HG03097 (cell line): ENCODE measurements at regions not wholly inside any gene's neighbourhood (a gene's known extent, or its start where the extent isn't known, plus 50 kb on each side); places are given as distances from the start of the nearest gene placed in this dataset.

ENCODE experiments used
- ATAC-seq: cut with Tn5 transposase; IDR thresholded peaks from one replicate; pipeline ENCODE4 v1.9.1; 2021; ENCODE audit not compliant: unreplicated experiment, low FRiP score

DNA sequence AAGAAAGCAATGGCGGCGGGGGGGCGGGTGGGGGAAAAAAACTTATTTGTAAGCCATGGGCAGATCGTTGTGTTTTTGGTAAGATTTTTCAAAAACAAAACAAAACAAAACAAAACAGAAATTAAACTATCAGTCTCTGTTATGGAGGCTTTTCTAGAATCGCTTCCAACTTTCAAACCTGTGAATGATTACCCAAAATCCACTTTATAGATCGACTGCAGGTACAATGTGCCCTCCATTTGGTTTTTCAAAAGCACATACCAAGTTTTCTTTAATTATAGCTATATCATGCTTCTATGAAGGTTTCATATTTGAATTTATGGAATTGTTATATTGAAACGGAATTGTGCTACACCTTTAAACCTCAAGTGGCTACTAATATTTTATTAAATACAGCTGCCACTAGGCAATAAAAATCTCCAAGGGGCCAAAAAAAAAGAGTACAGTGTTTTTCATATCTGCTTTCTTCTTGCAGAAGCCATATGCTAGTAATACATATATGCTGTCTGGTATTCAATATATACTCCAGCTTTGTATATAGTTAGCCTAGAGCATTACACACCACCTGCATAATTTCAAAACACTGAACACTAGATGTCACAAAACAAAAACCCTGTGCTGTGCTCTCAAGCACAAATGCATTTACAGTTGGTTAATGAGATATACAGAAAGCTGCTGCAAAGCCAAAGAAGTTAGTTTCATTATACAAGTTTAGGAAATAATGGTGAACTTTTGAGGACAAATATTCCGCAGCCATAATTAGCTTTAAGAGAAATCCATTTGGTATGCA, 683.8 kb upstream of the NR2F2 start:
- no peak for ATAC-seq

DNA sequence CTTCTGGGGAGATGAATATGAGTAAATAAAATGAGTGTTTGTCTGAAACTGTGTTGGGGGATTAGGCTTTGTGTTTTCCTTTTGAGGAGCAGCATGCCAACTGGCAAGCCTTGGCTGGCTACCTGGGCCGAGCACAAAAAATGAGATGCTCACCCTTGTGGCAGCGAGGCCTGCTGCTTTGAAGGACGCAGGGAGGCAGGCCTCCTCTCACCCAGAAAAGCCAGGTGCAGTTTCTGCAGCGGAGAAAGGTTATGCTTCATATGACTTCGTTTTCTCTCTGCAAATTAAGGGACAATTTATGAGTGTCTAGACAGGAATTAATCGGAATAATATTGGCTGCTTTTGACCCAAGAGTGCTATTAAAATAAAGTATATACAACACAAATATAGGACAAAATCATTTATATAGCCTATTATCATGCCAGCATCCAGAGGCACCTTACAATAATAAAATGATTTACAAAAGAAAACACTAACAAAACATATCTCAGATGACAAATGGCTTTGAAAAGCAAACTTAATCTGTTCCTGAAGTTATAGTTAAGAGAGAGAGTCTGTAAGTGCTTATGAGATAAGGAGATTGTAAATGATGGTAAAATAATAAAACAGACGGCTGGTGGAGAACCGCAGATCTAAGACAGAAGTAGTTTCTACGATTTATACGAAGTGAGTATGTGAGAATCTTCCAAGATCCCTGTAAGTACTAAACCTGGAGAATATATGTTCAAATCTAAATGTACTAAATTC, 682.8 kb upstream of the NR2F2 start:
- no peak for ATAC-seq

DNA sequence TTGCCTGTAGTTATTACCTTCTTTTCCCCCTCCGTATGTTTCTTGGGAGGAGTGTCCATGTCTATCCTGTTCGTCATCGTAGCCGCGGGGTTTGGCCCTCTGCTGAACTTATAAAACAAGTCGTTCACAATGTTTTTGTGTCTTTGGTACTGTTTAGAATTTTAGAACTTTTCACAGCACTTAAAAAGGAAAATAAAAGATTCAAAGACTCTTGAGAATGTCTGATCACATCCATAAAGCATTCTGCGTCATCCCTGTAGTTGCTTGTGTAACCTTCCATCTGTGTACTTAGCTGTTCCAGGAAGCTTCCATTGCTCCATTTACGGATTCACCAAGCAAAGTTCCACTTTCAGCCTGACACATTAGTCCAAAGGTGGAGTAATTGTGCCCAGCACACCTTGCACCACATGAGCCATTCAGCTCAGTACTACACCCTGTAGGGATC, 677.1 kb upstream of the NR2F2 start:
- no peak for ATAC-seq

DNA sequence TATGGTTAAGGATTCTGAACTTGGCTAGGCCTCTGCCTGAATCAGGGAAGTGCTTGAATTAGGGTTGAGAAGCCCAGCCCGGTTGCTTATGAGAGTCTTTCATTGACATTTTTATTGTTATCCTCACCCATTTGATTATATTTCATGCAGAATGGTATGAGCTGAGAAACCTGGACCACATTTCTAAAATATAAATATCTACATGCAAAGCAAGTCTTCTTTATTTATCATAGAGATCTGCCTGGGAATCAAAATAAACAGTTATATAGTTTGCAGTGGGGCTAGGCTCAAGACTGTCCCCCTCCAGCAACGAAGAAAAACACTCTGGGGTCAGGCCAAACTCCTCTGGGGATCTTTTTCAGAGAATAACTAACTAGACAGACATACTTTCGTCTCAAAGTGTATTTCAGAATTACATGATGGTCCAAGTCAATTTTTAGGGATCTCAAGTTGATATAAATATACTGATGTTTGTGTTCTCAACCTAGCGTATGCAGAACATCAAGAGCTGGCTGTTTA, 675.4 kb upstream of the NR2F2 start:
- no peak for ATAC-seq

DNA sequence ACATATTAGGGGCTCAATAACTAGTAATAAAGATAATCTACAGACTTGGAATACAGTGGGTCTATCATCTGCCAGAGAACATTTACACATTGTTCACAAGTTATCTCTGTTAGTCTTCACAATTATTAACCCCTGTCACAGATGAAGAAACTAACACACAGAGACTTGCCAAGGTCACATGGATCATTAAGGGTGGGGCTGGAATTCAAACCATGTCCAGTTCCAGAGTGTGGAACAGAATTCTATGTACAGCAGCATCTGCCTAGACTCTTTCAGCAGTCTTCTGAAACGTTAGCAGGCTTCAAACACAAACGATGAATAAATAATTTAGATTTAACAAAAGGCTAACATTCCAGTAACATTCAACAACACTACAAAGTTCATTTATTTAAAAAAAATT, 673.9 kb upstream of the NR2F2 start:
- no peak for ATAC-seq

DNA sequence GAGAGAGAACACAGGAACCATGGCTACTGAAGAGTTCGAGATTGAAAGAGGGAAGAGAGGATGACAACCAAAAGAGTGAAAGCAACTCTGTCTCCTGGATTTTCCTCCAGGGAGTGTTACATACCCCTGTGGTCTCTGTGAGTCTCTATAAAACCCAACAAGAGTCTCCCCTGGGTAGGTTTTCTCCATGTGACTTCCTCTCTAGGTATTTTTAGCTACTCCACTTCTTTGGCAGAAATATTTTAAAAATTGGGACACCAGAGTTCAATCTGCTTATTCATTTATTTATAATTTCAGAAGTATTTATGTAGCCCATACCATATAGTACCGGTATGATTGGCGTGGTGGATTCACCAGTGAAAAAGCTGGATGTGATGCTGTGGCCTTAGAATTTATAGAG, 671.7 kb upstream of the NR2F2 start:
- ATAC-seq, result no peak

DNA sequence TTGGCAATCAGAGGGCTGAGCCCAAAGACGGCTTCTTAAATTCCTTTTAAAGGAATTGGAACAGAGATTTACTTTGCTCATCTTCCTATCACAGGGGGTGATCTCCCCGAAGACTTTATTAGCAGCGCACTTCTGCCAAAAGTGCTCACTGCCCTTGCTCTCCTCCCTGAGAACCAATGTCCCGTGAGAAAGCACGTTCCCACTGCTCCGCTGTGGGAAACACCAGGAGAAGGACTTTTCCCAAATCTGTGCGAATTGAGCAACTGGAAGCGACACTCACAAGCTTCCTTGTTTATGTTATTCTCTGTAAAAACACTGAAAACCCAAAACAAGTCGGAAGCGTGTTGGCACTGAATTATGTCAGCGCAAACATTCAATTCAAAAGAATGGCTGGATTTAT, 670.8 kb upstream of the NR2F2 start:
- no peak for ATAC-seq

DNA sequence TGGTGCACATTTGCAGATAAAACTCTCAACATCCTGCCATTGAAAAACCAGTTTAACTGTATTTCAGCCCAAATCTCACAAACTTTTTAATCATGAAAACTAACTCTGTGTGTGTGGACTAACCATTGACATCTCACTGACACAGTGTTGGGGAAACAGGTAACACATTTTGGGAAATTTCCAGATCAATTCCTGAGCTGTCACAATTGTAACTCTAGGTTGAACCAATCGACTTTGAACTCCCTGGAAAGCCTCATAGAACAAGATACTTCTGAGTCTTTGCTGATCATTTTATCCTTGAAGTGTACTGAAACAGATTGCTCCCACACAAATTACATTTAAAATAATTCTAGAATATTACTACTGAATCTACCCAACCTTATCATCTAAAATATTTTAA, 667.9 kb upstream of the NR2F2 start:
- no peak for ATAC-seq

DNA sequence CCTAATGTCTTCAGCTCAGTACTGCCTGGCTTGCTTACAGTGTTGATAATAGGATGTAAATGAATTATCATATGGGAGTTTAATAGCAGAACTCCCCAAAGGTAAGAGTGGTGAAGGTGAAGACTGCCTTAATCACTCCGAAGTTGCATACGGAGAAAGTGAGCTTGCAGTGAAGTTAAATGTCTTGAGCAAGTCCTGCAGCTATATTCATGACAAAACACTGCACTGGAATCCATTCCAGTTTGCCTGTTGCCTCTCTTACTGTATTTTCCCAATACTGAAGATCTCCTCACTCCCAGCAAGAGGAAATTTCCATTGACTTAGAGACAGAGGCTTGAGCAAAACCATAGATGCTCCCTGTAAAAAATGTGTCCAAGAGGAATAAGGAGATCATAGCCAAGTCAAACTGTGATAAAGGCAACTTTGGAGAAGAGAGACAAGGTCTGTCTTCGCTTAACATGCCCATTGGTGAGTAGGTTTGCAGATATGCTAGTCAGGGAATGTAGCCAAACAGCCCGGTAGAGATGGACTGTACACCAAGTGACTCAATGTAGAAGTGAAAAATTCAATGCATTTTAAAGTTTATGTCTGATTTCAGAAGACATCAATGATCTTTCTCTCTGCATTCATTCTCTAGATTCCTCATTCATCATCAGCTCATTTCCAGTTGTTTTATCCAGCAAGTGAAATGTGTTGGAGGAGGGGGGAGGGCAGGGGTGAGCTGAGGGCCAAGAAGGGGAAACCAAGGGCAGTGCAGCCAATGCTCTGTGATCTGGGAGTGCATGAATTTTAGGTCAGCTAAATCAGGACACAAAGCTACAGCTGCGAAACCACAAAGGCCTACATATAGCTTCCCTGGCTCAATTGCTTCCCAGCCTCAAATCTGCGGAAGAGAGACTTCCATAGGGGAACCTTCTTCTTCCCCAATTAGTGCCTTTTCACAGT, 667.1 kb upstream of the NR2F2 start:
- no peak for ATAC-seq

DNA sequence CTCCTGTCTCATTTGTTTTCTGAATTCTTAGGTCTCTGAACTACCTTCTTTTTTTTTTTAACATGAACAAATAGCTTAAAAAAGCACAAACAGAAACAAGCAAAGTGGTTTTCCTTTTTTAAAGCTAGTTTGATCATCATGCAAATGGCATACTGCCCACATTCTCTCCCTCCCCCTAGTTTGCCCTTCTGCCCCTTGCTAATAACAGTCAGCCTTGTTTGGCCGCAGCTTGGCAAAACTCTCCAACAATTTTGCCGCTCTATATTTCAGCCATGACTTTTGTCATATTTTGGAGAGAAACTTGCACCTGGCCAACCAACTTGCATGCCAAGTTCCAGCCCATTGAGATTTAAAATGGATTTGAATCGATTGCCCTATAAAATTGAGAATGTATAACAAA, 666.0 kb upstream of the NR2F2 start:
- no peak for ATAC-seq

DNA sequence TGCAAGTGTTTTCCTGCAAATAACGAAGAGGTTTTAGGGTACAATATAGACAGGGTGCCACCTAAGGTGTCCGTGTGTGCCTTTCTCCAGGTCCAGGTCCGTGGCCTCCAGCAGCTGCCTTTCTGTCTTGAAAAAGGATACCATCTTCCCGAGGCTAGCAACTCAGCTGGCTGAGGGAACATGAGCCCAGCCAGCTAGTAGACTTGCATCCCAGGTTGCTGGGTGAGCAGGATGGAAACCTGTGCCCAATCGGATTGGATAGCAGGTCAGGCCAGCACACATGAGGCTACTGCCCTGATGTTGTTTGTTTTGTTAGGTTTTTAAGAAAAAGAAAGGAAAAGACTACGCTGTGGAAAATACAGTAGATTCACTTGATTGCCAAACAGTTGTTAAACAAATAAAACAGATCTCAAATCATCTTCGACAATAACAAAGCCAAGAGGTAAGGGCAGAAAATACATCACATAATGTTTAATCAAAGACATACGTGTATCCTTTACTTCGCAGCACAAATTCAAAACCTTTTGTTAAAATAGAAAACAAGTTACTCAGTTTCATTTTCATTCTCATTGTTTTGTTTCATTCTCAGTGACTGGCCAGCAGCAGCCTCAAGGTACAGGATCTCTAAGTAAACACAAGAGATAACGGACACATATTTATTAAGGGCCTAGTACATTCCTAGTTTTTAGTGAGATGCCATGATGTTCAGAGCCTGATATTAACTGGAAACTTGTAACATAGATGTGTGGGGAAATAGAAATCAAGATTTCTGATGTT, 661.2 kb upstream of the NR2F2 start:
- no peak for ATAC-seq

DNA sequence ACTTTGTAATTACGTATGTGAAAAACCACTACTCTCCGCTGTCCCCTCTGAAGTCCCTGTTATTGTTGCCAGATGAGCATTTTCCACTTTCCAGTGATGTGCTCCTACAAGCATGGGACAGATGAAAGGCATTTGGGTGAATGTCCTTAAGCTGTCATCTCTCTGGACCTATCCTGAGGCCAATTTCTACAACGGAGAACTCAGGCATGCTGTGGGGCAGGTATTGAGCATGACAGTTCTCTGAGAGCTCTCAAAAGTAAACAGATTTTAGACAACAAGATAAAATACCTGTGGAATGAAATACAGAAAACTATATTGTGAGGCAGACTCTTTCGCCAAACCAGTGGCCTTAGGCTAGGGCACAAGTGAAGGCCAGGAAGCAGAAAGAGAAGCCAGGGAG, 656.5 kb upstream of the NR2F2 start:
- no peak for ATAC-seq

DNA sequence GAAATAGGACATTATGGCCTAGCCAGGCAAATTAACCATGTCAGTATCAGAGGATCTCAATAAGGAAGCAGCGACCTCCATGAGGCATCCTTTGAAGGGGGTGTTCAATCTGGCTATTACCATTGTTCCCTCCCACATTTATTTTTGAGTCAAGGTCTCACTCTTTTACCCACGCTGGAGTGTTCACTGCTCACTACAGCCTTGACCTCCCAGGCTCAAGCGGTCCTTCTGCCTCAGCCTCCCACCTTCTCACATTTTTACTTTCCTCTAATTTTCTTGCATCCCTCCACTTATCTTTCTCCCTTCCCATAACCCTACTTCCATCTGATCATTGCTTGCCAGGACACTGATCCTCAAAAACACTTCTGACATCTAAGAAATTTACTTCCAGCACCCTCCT, 654.0 kb upstream of the NR2F2 start:
- ATAC-seq, result no peak

DNA sequence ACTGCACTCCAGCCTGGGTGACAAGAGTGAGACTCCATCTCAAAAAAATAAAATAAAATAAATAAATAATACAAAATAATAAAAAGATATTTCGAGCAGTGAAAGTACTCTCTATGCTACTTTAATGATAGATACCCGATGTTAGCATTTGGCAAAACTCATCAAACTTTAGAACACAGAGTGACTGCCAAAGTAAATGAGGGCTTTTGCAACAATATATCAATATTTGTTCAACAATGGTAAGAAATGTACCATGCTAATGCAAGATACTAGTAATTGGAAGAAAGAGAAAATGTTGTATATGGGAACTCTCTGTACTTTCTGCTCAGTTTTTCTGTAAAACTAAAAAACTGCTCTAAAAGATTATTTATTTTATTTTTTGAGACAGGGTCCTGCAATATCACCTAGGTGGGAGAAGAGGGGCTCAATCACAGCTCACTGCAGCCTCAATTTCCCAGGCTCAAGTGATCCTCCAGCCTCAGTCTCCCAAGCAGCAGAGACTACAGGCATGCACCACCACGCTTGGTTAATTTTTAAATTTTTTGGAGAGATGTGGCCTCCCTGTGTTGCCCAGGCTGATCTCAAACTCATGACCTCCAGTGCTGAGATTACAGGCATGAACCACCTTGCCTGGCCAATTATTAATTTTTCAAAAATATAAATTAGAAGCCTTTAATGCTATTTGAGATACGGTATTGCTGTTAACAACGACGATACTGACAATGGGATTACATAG, 650.5 kb upstream of the NR2F2 start:
- no peak for ATAC-seq

DNA sequence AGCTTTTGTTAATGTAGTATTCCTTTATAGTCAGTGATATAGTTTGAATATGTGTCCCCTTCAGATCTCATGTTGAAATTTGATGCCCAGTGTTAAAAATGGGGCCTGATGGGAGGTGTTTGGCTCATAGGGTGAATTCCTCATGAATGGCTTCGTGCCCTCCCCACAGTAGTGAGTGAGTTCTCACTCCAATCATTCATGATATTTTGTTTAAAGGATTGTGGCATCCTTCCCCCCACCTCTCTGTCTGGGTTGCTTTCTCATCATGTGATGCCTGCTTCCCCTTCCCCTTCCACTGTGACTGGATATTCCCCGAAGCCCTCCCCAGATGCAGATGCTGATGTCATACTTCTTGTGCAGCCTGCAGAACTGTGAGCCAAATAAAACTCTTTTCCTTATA, 649.8 kb upstream of the NR2F2 start:
- ATAC-seq, result no peak

DNA sequence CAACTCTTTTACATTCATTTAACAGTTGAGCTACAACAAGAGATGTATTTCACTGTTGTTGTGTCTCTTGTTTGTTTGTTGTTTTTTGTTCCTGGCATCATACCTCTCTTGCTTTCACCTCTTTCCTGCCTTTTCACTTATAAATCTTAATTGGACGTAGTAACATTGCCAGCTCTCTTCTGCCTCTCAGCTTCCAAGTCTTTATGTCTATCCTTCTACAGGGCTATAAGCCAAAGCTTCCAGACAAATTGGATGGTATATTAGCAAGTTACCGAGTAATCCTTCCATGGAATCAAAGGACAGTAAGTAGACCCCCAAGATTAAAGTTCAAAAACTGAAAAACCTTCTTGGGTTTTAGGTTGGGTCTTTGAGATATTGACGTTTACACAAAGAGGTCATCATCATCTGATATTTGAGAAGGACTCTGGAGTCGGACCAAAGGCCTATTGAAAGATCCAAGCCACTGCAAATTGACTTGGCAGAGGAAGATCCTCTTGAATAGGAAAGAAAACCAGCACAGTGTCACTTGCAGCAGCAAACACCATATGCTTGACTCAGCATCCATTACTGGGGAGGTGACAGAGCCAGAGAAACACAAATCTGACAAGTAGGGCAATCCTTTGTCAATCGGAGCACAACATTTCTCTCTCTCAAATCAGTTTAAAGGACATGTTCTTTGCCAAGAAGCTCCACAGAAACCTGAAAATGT, 648.5 kb upstream of the NR2F2 start:
- ATAC-seq, result no peak

DNA sequence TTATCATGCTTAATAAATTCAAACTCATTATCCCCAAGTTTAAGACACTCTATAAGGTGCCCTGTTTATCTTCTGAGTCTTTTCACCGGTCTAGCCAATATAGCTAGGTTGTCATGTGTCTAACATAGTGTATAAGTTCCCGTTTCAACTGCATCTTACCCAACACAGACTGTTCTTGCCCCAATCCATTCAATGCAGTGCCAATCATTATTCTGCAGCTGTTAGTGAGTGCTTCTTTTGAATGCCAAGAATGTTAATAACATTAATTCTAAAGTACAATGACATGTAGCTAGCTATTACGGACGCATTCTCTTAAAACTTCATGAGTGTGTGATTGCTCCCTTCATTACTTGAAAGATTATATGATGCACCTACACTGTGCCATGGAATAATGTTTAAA, 646.4 kb upstream of the NR2F2 start:
- ATAC-seq, result no peak

DNA sequence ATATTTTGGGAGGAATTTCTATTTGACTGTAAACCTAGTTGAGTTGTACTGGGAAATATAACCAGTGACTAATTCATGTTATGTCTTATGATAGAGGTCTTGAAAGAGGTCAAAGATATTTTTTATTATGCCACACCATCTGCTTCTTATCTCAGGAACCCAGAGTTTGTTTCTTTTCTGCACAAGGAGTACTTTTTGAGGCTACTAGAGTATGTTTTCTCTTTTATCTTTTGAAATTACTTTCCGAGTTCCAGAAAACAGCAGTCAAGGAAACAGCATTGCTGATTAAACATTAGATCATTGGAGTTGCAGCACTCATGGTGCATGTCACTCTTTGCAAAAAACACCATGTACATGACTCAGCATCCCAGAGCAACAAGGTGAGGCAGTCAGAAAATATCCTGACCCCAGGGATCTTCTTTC, 645.8 kb upstream of the NR2F2 start:
- ATAC-seq, result no peak

DNA sequence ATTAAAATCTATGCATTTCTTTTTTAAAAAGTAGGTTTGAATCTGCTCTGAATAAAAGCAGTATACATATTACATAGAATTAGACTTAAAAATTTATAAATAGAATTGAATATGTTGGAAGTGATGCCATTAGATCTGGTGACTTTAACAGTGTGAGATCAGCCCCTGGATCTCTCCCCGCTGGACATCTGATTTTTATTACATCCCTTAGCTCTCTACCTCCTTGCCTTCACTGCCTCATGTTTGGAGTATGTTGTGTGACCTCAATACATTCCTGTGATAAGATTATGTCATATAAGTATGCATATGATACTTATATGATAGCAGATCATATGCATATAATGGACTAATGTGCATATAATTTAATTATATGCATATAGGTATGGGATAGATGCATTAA, 643.4 kb upstream of the NR2F2 start:
- ATAC-seq, result no peak
